Rectal smooth muscle tissue (tissue), 1 donor: ENCODE measurements at regions not wholly inside any gene's neighbourhood (a gene's known extent, or its start where the extent isn't known, plus 50 kb on each side); places are given as distances from the start of the nearest gene placed in this dataset.

Experiments
- H3K27ac ChIP-seq: one replicate; pipeline ENCODE4 v1.7.0; 2013; ENCODE audit warnings: low read depth, low read length, inconsistent platforms
- H3K27me3 ChIP-seq: one replicate; pipeline ENCODE4 v1.7.0; 2013; ENCODE audit warnings: low read length; ENCODE audit not compliant: control insufficient read depth, insufficient read depth
- H3K36me3 ChIP-seq: one replicate; pipeline ENCODE4 v1.7.0; 2013; ENCODE audit warnings: low read length; ENCODE audit not compliant: control insufficient read depth, insufficient read depth
- H3K4me1 ChIP-seq: one replicate; pipeline ENCODE4 v1.7.0; 2013; ENCODE audit warnings: low read length; ENCODE audit not compliant: control insufficient read depth, insufficient read depth
- H3K4me3 ChIP-seq: one replicate; pipeline ENCODE4 v1.7.0; 2013; ENCODE audit warnings: low read length
- H3K9ac ChIP-seq: one replicate; pipeline ENCODE4 v1.7.0; 2013; ENCODE audit warnings: low read length

GRCh38 chr5:88606626-88607025 is 276.4 kb downstream of the MEF2C start:
- H3K27ac ChIP-seq = no peak overlapping the region
- H3K4me1 ChIP-seq = no peaks in the 10 kb centered on the region
- H3K27me3 ChIP-seq = no peaks in the 10 kb centered on the region
- H3K36me3 ChIP-seq = no peaks in the 10 kb centered on the region
- H3K4me3 ChIP-seq = no peak overlapping the region
- H3K9ac ChIP-seq = no peak overlapping the region

DNA sequence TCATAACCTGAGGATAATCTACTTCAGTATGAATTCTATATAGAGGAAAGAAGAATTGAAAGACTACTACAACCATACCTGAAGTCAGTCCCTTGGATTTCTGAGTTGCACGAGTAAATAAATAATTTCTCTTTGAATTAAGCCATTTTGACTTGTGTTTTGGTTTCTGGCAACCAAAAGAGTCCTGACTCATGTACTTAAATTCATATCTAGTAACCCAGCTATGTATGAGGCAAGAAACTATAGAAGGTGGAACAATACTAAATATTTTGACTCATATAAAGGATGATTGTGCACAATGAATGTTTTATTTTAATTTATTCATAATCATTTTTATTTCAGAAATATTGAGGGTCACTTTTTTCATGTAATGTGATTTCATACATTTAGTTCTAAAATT is 276.8 kb downstream of the MEF2C start:
- Histone ChIP-seq H3K4me1 (no peaks in the 10 kb centered on the region), H3K27ac (no peak overlapping the region), H3K36me3 (no peaks in the 10 kb centered on the region), H3K9ac (no peak overlapping the region), H3K4me3 (no peak overlapping the region), H3K27me3 (no peaks in the 10 kb centered on the region)

DNA sequence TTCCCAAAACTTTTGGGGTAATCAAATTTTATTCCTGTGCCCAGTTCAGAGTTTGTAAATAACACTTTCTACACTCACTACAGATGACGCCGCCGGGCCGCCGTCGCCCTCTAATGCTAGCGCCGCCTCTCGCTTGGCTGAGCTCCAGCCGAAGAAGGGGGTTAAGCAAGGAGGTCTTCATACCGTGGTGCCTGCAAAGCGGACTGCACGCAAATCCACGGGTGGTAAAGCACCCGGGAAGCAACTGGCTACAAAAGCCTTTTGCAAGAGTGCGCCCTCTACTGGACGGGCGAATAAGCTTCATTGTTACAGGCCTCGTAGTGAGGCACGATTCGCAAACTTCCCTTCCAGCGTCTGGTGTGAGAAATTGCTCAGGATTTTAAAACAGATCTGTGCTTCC is 280.4 kb downstream of the MEF2C start:
- Histone ChIP-seq H3K27me3 (no peaks in the 10 kb centered on the region), H3K27ac (no peak overlapping the region), H3K9ac (no peak overlapping the region), H3K4me3 (no peak overlapping the region), H3K36me3 (no peaks in the 10 kb centered on the region), H3K4me1 (no peaks in the 10 kb centered on the region)

GRCh38 chr5:88594441-88594840 is 288.5 kb downstream of the MEF2C start:
- Histone ChIP-seq H3K36me3 (no peaks in the 10 kb centered on the region), H3K9ac (no peak overlapping the region), H3K27me3 (no peaks in the 10 kb centered on the region), H3K27ac (no peak overlapping the region), H3K4me3 (no peak overlapping the region), H3K4me1 (no peaks in the 10 kb centered on the region)

DNA sequence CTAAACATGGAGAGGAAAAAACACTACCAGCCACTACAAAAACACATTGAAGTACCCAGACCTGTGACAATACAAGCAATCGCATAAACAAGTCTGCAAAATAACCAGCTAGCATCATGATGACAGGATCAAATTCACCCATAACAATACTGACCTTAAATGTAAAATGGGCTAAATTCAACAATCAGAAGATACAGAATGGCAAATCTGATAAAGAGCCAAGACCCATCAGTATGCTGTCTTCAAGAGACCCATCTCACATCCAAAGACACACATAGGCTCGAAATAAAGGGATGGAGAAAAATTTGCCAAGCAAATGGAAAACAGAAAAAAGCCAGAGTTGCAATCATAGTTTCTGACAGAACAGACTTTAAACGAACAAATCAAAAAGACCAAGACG is 294.4 kb downstream of the MEF2C start:
- Histone ChIP-seq H3K27me3 (no peaks in the 10 kb centered on the region), H3K9ac (no peak overlapping the region), H3K36me3 (no peaks in the 10 kb centered on the region), H3K27ac (no peak overlapping the region), H3K4me1 (no peaks in the 10 kb centered on the region), H3K4me3 (no peak overlapping the region)

- H3K27me3 ChIP-seq = no peaks in the 10 kb centered on the region
- H3K4me3 ChIP-seq = no peak overlapping the region
- no peak overlapping the region for H3K9ac ChIP-seq
- H3K4me1 ChIP-seq = no peaks in the 10 kb centered on the region
- no peak overlapping the region for H3K27ac ChIP-seq
- no peaks in the 10 kb centered on the region for H3K36me3 ChIP-seq
Observed at GRCh38 chr5:88583471-88583870, 299.5 kb downstream of the MEF2C start.

- Histone ChIP-seq H3K27ac (no peak overlapping the region), H3K4me3 (no peak overlapping the region), H3K27me3 (no peaks in the 10 kb centered on the region)
Observed at GRCh38 chr5:88558366-88558765, 289.7 kb upstream of the TMEM161B start.

DNA sequence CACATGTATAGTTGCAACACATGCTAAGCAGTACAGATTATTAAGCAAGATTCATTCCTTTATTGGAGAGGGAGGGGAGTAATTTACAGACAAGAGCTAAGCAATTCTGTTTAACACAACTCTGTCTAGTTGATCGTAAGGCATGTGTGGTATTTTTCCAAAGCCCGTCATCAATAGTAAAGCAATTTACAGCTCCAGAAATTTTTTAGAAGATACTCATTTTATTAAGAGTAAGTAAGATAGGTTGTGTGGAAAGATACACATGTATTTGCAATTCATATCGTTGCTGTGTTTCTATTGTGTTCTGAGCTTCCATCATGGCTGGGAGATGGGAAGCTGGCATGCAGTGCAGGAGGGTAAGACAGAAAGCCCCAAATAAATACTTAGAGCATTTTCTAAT is 289.2 kb upstream of the TMEM161B start:
- no peaks in the 10 kb centered on the region for H3K36me3 ChIP-seq
- no peaks in the 10 kb centered on the region for H3K4me1 ChIP-seq
- H3K27me3 ChIP-seq = no peaks in the 10 kb centered on the region
- H3K4me3 ChIP-seq = no peak overlapping the region
- H3K9ac ChIP-seq = no peak overlapping the region
- H3K27ac ChIP-seq = no peak overlapping the region

More at GRCh38 chr5:88558366-88558765, 289.7 kb upstream of the TMEM161B start:
- H3K36me3 ChIP-seq = no peaks in the 10 kb centered on the region
- H3K9ac ChIP-seq = no peak overlapping the region
- H3K4me1 ChIP-seq = no peaks in the 10 kb centered on the region

DNA sequence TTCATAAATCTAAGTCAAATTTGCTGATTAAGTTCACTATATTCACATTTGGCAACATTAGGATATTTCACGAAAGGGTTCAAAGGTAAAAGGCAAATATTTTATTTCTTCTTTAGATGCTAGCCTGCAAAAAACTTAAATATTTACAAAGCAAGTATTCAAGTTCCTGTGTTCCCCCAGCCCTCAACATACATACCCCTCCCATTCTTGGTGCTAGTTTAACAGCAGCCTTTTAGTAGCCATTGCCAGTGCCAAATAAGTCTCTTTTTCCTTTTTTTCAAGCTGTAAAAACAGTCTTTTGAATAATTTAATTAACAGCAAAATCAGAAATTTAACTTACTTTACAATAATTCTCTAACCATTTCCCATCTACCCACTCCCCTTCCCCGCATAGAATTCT is 288.5 kb upstream of the TMEM161B start:
- Histone ChIP-seq H3K27ac (no peak overlapping the region), H3K9ac (no peak overlapping the region), H3K4me1 (no peaks in the 10 kb centered on the region), H3K27me3 (no peaks in the 10 kb centered on the region), H3K36me3 (no peaks in the 10 kb centered on the region), H3K4me3 (no peak overlapping the region)

- H3K27me3 ChIP-seq = no peaks in the 10 kb centered on the region
- H3K27ac ChIP-seq = no peak overlapping the region
- H3K36me3 ChIP-seq = no peaks in the 10 kb centered on the region
- no peaks in the 10 kb centered on the region for H3K4me1 ChIP-seq
- H3K9ac ChIP-seq = no peak overlapping the region
- H3K4me3 ChIP-seq = no peak overlapping the region
Observed at GRCh38 chr5:88556406-88556805, 287.8 kb upstream of the TMEM161B start.

DNA sequence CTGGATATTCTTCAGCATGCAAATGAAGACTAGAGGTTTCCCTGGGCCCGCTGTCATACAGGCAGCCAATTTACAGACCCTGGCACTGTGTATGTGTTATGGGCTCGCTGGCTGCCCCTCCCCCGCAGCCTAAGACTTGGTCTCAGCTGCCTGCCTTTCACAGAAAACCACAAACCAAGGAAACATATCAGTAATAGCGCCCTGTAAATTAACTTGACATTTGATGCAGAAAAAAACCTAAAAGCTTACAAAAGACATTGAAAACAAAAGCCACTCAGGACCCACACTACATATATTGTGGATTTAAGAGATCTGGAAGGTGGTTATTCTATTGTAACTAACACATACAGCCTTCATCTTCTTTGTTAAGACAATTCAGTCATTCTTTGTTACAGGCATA is 287.0 kb upstream of the TMEM161B start:
- H3K4me1 ChIP-seq = no peaks in the 10 kb centered on the region
- no peaks in the 10 kb centered on the region for H3K36me3 ChIP-seq
- no peak overlapping the region for H3K4me3 ChIP-seq
- H3K9ac ChIP-seq = no peak overlapping the region
- no peaks in the 10 kb centered on the region for H3K27me3 ChIP-seq
- H3K27ac ChIP-seq = no peak overlapping the region

DNA sequence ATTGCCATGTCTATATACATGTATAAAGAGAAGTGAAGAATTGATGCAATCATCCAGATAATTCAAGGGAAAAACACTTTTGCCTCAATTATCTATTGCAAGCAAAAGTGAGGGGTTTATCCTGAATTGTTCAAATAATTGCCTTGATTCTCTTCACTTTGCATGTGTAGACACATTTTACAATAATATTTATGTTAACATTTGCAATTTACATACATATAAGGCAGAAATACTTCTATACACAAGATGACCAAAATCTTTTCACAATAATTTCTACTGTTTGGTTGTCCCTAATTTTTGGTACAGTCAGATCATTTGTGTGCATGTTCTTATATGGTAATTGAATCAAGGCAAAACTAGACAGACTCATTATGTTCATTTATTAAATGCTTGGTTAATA is 285.3 kb upstream of the TMEM161B start:
- H3K27ac ChIP-seq = no peak overlapping the region
- H3K27me3 ChIP-seq = no peaks in the 10 kb centered on the region
- no peak overlapping the region for H3K4me3 ChIP-seq

GRCh38 chr5:88553136-88553875 is 284.7 kb upstream of the TMEM161B start:
- Histone ChIP-seq H3K27me3 (no peaks in the 10 kb centered on the region), H3K4me3 (no peak overlapping the region), H3K36me3 (no peaks in the 10 kb centered on the region), H3K27ac (no peak overlapping the region), H3K9ac (no peak overlapping the region), H3K4me1 (no peaks in the 10 kb centered on the region)

More for the DNA sequence above, 285.3 kb upstream of the TMEM161B start:
- Histone ChIP-seq H3K4me1 (no peaks in the 10 kb centered on the region), H3K9ac (no peak overlapping the region), H3K36me3 (no peaks in the 10 kb centered on the region)
